HG03520 (cell line): ENCODE measurements at regions not wholly inside any gene's neighbourhood (a gene's known extent, or its start where the extent isn't known, plus 50 kb on each side); places are given as distances from the start of the nearest gene placed in this dataset.
"Not testable (repeated sequence)": the region's sequence is repeated elsewhere in the genome, so short reads cannot be mapped to it uniquely, and the experiment has no call there.

Experiments used
- ATAC-seq: cut with Tn5 transposase; IDR thresholded peaks from one replicate; pipeline ENCODE4 v1.9.1; 2021; ENCODE audit warnings: mild to moderate bottlenecking, moderate library complexity; ENCODE audit not compliant: unreplicated experiment

DNA sequence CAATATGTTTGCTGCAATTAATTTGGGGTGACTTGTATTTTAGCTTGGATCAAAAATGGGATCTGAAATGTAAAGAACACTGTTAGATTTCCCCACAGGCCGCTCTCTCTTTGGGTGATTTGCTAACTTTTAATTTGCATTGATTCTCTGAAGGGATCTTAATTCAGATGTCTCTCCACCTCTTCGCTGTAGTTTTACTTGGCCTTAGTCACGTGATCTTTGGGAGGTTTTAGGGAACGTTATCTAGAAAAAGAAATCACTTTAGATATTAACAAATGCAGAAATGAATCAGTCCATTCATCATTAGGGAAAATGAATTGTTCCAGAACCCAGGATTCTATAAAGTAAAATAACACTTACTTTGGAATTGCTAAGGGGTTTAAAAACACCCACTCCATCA is 390.2 kb downstream of the THBS2 start:
- no peak for ATAC-seq

DNA sequence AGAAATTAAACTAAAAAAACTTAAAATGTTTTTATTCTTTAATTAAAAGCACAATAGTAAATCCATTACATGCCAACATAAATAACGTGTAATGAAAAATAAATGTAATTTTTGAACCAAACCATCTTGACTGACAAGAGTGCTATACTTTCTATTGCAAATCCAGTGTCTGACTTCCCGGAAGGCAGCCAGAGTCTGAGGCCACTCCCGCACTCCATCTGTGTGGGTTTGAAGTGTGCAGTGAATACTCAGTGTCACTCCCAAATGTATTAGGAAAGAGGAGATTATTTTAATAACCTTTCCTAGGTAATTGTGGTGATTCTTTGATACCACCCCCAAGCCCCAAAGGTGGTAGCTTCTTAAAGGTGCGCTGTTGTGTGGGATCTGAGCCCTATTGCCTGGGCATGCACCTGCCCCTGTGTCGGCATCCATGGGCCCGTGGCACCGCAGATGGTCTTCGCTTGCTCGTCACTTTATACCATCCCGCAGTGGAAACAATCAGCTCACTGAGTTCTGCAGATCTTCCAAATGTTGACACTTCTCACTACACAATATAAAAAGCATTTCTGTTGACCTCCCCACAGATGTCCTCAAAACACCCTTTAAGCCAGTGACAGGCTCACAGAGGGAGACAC is 391.2 kb downstream of the THBS2 start:
- ATAC-seq: no peak

DNA sequence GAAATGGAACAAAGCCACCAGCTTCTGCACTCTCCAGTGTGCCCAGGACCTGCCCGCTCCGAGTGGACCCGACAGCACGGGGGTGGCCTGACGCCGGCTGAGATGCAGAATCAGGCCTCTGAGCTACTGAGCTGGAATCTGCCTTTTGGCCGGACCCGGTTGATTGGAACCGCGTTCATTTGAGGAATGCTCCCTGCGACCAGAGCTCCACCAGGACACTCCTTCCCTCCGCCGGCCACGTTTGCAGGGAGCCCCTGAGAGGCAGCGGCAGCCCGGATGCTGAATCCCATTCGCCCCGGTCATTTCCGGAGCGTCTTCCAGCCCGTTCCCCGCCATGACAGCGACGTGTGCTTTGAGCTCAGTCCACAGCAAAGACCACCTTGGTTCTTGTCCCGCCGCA is 392.7 kb downstream of the THBS2 start:
- ATAC-seq: no peak

- no peak for ATAC-seq
These were observed 393.3 kb downstream of the THBS2 start for GRCh38 chr6:168860341-168860740.

DNA sequence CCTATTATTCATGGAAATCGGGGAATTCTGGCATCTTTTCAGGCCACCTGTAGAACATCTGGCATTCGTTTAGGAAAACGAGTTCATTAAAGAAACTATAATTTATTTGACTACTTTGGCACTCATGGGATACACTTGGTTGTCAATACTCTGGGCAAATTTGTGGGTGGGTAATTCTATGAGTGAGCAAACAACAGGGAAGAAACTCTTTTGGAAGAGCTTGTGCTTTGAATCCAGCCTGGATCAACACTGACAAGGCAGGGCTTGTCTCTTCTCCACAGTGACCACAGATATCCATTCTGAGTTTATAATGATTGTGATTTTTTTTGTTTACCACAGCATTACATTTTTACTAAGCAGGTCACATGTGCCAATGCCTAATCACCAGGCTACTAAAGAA is 394.7 kb downstream of the THBS2 start:
- no peak for ATAC-seq

- ATAC-seq: no peak
These were observed 396.7 kb downstream of the THBS2 start for GRCh38 chr6:168856914-168857313.

- ATAC-seq: no peak
These were observed 401.2 kb downstream of the THBS2 start for GRCh38 chr6:168852376-168852884.

DNA sequence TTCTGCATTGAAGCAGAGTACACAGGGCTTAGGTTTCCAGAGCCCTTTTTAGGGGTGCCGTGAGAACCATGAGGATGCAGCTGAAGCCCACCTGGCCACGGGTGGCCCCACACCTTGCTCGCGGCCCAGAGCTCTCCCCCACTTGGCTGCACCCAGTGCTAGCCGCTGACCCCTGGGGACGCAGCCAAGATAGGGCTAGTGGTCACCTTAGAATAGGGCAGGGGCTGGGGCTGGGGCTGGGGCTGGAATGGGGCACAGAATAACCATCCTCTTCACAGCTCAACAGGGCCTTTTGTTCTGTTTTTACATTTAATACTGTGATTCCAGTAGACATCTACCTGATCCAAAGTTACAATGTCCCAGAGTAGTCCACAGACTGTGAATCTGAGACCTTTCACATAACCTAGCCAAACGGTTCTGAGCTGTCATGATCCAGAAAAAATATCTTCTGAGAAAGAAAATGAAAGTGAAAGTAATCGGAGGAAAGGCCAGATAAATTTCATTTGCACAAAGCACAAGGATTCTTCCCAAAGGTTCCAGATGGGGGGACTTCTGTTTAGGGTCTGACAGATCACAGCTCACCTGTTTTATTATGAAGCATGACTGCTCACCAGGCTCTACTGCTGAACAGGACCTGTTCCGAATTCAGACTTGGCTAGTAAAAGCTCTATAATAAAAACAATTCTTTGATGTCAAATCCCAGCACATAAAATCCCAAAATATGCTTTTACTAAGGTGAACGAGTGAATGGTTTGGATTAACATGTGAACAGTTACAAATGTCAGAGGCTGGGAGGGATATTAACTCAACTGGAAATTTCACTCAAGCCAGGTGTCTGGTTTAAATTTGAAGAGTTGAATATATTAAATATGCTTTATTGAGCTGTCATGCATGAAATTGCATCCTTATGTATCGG is 401.9 kb downstream of the THBS2 start:
- no peak for ATAC-seq

GRCh38 chr6:168850027-168850736 is 403.5 kb downstream of the THBS2 start:
- ATAC-seq: not testable (repeated sequence)

GRCh38 chr6:168849459-168849858 is 404.2 kb downstream of the THBS2 start:
- no peak for ATAC-seq

DNA sequence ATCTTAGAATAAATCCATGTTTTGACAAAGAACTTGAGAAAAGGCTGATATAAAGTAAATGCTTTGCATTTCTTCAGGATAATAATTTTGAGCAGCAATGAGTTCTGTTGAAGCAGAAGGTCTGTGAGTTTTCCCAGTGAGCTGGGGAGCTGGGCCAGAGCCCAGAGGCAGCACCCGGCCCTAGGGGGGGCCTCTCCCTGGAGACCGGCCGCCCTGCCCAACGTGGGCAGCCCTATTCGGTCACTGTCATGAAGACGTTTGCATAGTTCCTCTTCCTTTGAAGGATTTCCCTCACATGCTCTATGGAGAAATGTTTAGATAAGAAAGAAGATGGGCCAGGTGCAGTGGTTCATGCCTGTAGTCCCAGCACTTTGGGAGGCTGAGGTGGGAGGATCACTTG is 404.8 kb downstream of the THBS2 start:
- ATAC-seq: no peak

- ATAC-seq: no peak
These were observed 404.0 kb downstream of the SMOC2 start for GRCh38 chr6:168844821-168845609.

GRCh38 chr6:168842632-168843212 is 401.7 kb downstream of the SMOC2 start:
- ATAC-seq: not testable (repeated sequence)

- no peak for ATAC-seq
These were observed 400.8 kb downstream of the SMOC2 start for GRCh38 chr6:168841609-168842278.

DNA sequence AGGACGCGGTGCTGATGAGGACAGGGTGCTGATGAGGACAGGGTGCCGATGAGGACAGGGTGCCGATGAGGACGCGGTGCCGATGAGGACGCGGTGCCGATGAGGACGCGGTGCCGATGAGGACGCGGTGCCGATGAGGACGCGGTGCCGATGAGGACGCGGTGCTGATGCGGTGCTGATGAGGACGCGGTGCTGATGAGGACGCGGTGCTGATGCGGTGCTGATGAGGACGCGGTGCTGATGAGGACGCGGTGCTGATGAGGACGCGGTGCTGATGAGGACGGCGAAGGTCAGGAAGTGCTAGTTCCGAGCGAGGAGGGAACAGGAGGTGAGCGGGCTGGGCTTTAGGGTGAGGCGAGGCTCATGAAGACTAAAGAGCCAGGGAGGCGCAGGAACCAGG is 399.9 kb downstream of the SMOC2 start:
- ATAC-seq: not testable (repeated sequence)

- not testable (repeated sequence) for ATAC-seq
These were observed 399.3 kb downstream of the SMOC2 start for GRCh38 chr6:168840299-168840698.

- ATAC-seq: no peak
These were observed 397.0 kb downstream of the SMOC2 start for GRCh38 chr6:168838037-168838399.

- no peak for ATAC-seq
These were observed 396.5 kb downstream of the SMOC2 start for GRCh38 chr6:168837254-168838036.

- ATAC-seq: no peak
These were observed 395.0 kb downstream of the SMOC2 start for GRCh38 chr6:168835991-168836390.
